Bronchial epithelial cell (primary cell): ENCODE measurements at regions not wholly inside any gene's neighbourhood (a gene's known extent, or its start where the extent isn't known, plus 50 kb on each side); places are given as distances from the start of the nearest gene placed in this dataset.
A peak's percentile ranks its signal among the peaks of the same experiment; 100 is the strongest.

Source experiments
- DNase-seq: peaks from one replicate; pipeline ENCODE4 v3.0.0-alpha.2; 2010; ENCODE audit warnings: low read depth
- FAIRE-seq: peaks from 2 replicates; lab custom pipeline; 2011; peaks lifted over from hg19 to GRCh38; lab: Jason Lieb, UNC
- H3K27me3 ChIP-seq: 2 replicates; pipeline ENCODE4 v1.5.1; 2011; ENCODE audit warnings: low read length; ENCODE audit not compliant: control insufficient read depth, insufficient read depth
- H3K36me3 ChIP-seq: 2 replicates; pipeline ENCODE4 v1.5.1; 2011; ENCODE audit warnings: low read length; ENCODE audit not compliant: control insufficient read depth, insufficient read depth
- H3K4me3 ChIP-seq: 2 replicates; pipeline ENCODE4 v1.5.1; 2011; ENCODE audit warnings: mild to moderate bottlenecking, low read depth, low read length, control low read depth
- TF ChIP-seq, protein P1 (sequence below): IDR thresholded peaks from 2 replicates; pipeline ENCODE4 v1.5.1; 2011; ENCODE audit warnings: mild to moderate bottlenecking, moderate library complexity, low read length, control low read depth, inconsistent platforms; ENCODE audit not compliant: insufficient read depth, severe bottlenecking

DNA sequence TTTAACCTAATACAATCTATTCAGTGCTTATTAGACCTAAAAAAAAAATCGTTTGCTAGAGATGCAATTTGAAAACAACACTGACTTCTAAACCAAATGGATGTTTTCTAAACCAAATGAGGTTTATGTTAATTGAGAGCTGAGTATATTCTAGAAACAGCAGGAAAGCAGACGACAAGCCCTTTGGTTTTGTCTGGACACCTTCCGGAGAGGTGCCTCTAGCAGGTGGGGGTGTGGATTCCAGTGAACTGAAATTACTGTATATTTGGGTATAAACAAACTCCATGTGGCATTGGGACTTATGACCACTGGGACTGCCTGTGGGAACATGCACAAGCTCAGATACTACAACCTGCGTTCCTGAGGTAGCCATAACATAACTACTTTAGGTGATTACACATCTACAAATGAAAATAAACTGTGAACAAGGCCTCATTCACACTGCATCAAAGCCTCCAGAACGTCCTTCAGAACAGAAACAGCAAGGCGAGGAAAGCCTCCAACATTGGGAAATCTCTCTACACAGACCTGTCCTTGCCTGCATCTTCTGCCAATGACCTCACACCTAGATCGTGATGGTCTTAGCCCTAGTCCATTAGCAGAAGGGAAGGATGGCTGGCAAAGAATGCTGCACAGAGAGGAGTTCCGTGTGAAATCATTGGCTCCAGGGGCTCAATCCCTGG lies 206.8 kb upstream of the FOXQ1 start:
- peak; percentile 79 for DNase-seq
- no peaks in the 10 kb centered on the region for H3K27me3 ChIP-seq
- H3K4me3 ChIP-seq, result no peak overlapping the region
- peak; percentile 72 for FAIRE-seq
- H3K36me3 ChIP-seq, result no peaks in the 10 kb centered on the region
- TF ChIP-seq, protein P1, sequence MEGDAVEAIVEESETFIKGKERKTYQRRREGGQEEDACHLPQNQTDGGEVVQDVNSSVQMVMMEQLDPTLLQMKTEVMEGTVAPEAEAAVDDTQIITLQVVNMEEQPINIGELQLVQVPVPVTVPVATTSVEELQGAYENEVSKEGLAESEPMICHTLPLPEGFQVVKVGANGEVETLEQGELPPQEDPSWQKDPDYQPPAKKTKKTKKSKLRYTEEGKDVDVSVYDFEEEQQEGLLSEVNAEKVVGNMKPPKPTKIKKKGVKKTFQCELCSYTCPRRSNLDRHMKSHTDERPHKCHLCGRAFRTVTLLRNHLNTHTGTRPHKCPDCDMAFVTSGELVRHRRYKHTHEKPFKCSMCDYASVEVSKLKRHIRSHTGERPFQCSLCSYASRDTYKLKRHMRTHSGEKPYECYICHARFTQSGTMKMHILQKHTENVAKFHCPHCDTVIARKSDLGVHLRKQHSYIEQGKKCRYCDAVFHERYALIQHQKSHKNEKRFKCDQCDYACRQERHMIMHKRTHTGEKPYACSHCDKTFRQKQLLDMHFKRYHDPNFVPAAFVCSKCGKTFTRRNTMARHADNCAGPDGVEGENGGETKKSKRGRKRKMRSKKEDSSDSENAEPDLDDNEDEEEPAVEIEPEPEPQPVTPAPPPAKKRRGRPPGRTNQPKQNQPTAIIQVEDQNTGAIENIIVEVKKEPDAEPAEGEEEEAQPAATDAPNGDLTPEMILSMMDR, result no peak

DNA sequence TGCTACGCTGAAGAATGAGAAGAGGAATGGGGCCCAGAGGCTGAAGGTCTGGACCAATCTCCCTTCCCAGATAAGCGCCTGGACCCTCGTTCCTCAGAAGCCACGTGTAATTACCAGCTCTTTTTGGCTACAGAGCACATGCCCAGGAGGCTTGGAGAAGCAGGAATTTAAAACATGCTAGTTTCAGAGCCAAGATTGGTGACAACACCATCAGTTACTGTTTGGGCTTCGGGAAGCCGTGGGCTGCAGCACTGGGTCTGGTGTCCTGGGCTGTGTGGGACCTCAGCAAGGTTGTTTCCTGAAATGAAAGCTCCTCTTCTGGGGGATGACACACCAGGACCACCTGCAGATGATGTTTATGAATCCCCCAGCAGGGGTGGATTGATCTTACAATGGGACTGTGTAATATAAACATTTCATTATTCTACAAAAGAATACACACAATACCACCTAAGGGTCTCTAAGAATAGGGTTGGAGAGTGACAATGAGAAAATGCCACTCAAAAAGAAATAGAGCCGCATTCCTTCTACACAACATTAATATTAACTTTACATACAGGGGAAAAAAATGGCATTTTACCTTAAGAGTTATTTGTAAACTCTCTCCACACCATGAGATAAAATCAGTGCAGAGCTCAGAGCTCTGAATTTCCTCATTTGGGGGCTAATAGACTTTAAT lies 207.8 kb upstream of the FOXQ1 start:
- DNase-seq (no peak), FAIRE-seq (no peak)
- Histone ChIP-seq H3K36me3 (no peaks in the 10 kb centered on the region), H3K4me3 (no peak overlapping the region), H3K27me3 (no peaks in the 10 kb centered on the region)
- TF ChIP-seq, protein P1, result no peak

DNA sequence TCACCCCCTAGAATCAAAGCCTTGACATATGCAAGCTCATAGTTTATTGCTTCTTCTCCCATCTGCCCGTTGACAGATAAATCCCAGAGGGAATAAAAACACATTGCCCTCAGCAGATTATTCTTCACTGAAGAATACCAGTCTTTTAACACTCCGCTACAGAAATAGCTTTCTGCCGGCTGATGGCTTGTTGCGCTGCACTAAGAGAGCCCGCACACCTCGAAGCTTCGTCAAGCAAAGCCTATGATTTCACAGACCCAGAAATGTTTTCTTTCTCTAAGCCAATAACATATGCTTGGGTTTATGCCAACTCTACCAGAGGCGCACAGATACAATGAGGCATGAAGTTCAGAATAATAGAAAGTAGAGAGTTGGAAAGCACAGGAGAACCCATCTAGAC lies 208.9 kb upstream of the FOXQ1 start:
- no peaks in the 10 kb centered on the region for H3K36me3 ChIP-seq
- H3K27me3 ChIP-seq, result no peaks in the 10 kb centered on the region
- TF ChIP-seq, protein P1, result no peak
- H3K4me3 ChIP-seq, result no peak overlapping the region
- DNase-seq (no peak), FAIRE-seq (peak; percentile 18)

DNA sequence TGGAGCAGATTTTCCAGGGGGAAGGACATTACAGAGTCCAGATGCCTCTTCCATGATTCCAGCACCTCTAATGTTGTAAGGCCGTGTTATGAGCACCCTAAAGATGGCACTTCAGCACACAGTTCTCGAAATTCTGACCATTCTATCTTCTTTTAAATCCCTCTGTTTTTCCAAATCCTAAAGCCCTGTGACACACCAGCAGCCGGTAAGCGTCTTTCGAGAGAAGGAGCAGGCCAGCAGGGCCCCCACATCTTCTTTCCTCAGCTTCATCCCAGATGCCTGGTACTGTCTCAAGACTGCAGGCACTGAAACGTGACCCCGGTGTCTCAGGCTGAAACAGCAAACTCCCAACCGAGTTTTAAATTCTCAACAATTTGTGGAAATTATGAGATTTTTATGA lies 211.6 kb upstream of the FOXQ1 start:
- Histone ChIP-seq H3K36me3 (no peaks in the 10 kb centered on the region), H3K27me3 (no peaks in the 10 kb centered on the region), H3K4me3 (no peak overlapping the region)
- TF ChIP-seq, protein P1, result no peak
- FAIRE-seq, result no peak
- no peak for DNase-seq

DNA sequence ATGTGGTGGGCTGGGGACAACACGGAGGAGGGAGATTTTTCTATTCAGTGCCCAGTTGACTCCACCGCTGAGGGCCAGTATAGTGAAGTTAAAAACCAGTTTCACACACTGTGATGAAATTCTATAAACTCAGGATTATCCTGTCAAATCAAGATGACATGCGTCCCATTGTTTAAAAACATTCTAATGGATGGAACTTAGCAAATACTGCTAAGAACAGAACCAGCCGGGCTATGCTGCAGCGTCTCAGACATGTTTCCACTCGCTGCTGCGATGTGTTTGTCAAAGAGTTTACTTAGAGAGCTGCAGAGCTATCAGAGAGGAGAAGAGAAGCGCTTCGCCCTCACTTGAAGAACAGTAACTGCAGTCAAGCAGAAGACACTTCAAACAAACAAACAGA lies 212.6 kb upstream of the FOXQ1 start:
- Histone ChIP-seq H3K36me3 (no peaks in the 10 kb centered on the region), H3K27me3 (no peaks in the 10 kb centered on the region), H3K4me3 (no peak overlapping the region)
- peak; percentile 89 for FAIRE-seq
- TF ChIP-seq, protein P1, result no peak
- peak; percentile 72 for DNase-seq
